HG02678 (cell line): ENCODE measurements at regions not wholly inside any gene's neighbourhood (a gene's known extent, or its start where the extent isn't known, plus 50 kb on each side); places are given as distances from the start of the nearest gene placed in this dataset.
"Not testable (repeated sequence)": the region's sequence is repeated elsewhere in the genome, so short reads cannot be mapped to it uniquely, and the experiment has no call there.

Experiments used
- ATAC-seq: cut with Tn5 transposase; IDR thresholded peaks from one replicate; pipeline ENCODE4 v1.9.1; 2021; ENCODE audit warnings: mild to moderate bottlenecking, moderate library complexity; ENCODE audit not compliant: unreplicated experiment

- no peak for ATAC-seq
These were observed 386.0 kb downstream of the HGF start for GRCh38 chr7:81383846-81384245.

GRCh38 chr7:81374641-81375040, 395.2 kb downstream of the HGF start:
- not testable (repeated sequence) for ATAC-seq

GRCh38 chr7:81370822-81371221, 399.0 kb downstream of the HGF start:
- no peak for ATAC-seq

GRCh38 chr7:81367326-81367931, 402.4 kb downstream of the HGF start:
- ATAC-seq = no peak

- ATAC-seq = no peak
These were observed 403.3 kb downstream of the HGF start for GRCh38 chr7:81366546-81366945.

- no peak for ATAC-seq
These were observed 408.0 kb downstream of the HGF start for GRCh38 chr7:81361769-81362312.

- no peak for ATAC-seq
These were observed 413.9 kb downstream of the HGF start for GRCh38 chr7:81355911-81356310.

GRCh38 chr7:81349044-81349443, 420.8 kb downstream of the HGF start:
- ATAC-seq = no peak

GRCh38 chr7:81339946-81340345, 421.1 kb upstream of the SEMA3C start:
- no peak for ATAC-seq

GRCh38 chr7:81333536-81333935, 414.7 kb upstream of the SEMA3C start:
- ATAC-seq = no peak

GRCh38 chr7:81333004-81333403, 414.2 kb upstream of the SEMA3C start:
- no peak for ATAC-seq

- no peak for ATAC-seq
These were observed 412.5 kb upstream of the SEMA3C start for GRCh38 chr7:81331061-81332018.

- no peak for ATAC-seq
These were observed 411.3 kb upstream of the SEMA3C start for GRCh38 chr7:81330108-81330507.

GRCh38 chr7:81327468-81328266, 408.8 kb upstream of the SEMA3C start:
- ATAC-seq = no peak

- ATAC-seq = no peak
These were observed 403.1 kb upstream of the SEMA3C start for GRCh38 chr7:81321949-81322348.

- ATAC-seq = no peak
These were observed 398.9 kb upstream of the SEMA3C start for GRCh38 chr7:81317741-81318140.

GRCh38 chr7:81308643-81309322, 389.9 kb upstream of the SEMA3C start:
- ATAC-seq = no peak

- no peak for ATAC-seq
These were observed 383.0 kb upstream of the SEMA3C start for GRCh38 chr7:81301815-81302214.

- no peak for ATAC-seq
These were observed 381.9 kb upstream of the SEMA3C start for GRCh38 chr7:81300753-81301152.

- no peak for ATAC-seq
These were observed 380.9 kb upstream of the SEMA3C start for GRCh38 chr7:81299711-81300110.
